NCI-H2196 (cell line): ENCODE measurements at regions not wholly inside any gene's neighbourhood (a gene's known extent, or its start where the extent isn't known, plus 50 kb on each side); places are given as distances from the start of the nearest gene placed in this dataset.

Source experiments
- DNase-seq: peaks from one replicate; lab custom pipeline; 2025; ENCODE audit not compliant: unreplicated experiment; lab: John Stamatoyannopoulos, UW

DNA sequence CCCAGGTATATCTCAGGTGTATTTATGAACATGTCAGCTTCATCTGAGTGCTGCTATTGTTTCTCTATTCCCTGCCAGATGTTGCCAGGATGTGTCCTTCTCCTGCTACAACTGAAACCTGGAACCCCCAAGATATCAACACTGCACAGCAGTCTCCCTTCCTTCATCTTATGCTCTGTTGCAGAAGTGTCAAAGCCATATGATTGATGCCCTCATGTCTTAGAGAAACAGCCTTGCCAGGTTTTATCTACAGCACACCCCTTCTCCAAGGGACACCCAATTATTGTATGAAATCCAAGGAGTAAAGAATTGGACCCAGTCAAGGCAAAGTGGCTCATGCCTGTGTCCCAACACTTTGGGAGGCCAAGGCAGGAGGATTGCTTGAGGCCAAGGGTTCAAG, 60.5 kb upstream of the GHITM start:
- no peak for DNase-seq

DNA sequence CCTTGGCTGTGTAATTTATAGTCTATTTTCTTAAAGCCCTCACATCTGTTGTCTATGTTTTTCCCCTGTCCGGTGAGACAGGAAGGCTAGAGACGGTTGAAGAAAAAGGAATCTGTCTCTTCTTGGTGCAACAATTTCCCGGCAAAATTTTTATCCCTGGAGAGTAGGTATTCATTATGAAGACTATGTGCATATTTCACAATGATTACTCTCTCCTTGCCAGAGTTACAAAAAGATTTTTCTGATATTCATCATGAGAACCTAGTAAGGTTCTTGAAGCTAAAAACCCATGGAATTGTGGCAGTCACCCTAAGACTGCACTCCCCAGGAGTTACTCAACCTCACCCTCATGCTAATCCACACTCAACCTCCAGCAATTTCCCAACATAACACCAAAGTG, 55.0 kb upstream of the GHITM start:
- DNase-seq = no peak

GRCh38 chr10:84087202-84087601, 52.1 kb upstream of the GHITM start:
- DNase-seq = no peak

GRCh38 chr10:84088626-84089025, 50.7 kb upstream of the GHITM start:
- DNase-seq = no peak

DNA sequence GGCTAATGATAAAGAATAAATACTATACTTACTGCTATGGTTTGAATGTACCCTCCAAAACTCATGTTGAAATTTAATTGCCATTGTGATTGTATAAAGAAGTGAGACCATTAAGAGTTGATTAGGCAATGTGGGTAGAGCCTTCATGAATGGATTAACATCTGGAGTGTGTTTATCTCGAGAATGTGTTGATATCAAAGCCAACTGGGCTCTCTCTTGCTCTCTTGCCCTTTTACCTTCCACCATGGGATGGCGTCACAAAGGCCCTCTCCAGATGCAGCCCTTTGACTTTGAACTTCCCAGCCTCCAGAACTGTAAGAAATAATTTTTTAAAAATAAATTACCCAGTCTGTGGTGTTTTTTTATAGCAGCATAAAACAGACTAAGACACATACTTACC, 50.1 kb upstream of the GHITM start:
- DNase-seq = no peak
